H7 (cell line): ENCODE measurements at regions not wholly inside any gene's neighbourhood (a gene's known extent, or its start where the extent isn't known, plus 50 kb on each side); places are given as distances from the start of the nearest gene placed in this dataset.

Experiments used
- DNase-seq: peaks from one replicate; pipeline ENCODE4 v3.0.0; 2012
- H3K27me3 ChIP-seq: 2 replicates; pipeline ENCODE4 v1.6.0; 2011; ENCODE audit warnings: mild to moderate bottlenecking, low read length; ENCODE audit not compliant: control insufficient read depth, insufficient read depth
- H3K36me3 ChIP-seq: replicated peaks from 2 replicates; pipeline ENCODE4 v1.5.1; 2011; ENCODE audit warnings: low read length; ENCODE audit not compliant: control insufficient read depth, insufficient read depth
- H3K4me3 ChIP-seq: 2 replicates; pipeline ENCODE4 v1.5.1; 2011; ENCODE audit warnings: low read depth, mild to moderate bottlenecking, control low read depth, low read length, moderate library complexity; ENCODE audit not compliant: insufficient read depth

DNA sequence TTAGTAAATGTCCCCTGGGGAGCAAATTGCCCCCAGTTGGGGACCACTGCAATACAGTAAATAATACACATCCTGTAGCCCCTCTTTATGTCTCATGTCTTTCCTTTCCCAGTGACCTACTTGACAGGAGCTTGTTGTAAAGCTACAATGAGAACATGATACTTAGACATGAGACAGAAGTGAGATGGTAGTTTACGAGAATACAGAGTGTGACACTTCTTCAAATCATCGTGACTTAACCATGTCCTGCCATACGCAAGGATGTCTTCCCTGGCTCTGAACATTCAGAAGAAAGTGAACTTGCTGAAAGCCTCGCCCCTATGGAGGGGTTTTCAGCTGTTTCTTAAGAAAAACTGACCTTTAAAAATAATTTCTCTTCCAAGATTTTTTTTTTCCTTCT is 101.0 kb upstream of the SPACA1 start:
- no peaks in the 10 kb centered on the region for H3K36me3 ChIP-seq
- H3K4me3 ChIP-seq, result no peak overlapping the region
- H3K27me3 ChIP-seq, result no peaks in the 10 kb centered on the region
- DNase-seq, result no peak

DNA sequence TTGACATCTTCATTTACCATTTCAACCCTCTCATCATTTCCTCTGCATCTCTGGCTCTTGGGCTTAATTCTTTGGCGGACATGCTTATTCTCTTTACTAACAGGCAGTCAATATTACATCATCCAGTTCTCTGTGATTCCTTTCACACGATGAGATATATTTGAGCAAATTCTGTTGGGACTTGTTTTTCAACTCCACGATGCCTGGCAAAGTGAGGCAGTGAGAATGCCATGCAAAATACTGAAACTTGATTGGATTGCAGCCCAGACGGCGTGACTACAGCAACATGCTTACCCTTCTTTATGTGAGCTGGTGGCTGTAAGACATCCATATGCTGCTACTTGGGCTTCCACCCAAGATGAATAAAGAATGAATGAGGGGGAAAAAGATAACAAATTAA is 101.7 kb upstream of the SPACA1 start:
- Histone ChIP-seq H3K4me3 (no peak overlapping the region), H3K36me3 (no peaks in the 10 kb centered on the region), H3K27me3 (no peaks in the 10 kb centered on the region)
- no peak for DNase-seq

DNA sequence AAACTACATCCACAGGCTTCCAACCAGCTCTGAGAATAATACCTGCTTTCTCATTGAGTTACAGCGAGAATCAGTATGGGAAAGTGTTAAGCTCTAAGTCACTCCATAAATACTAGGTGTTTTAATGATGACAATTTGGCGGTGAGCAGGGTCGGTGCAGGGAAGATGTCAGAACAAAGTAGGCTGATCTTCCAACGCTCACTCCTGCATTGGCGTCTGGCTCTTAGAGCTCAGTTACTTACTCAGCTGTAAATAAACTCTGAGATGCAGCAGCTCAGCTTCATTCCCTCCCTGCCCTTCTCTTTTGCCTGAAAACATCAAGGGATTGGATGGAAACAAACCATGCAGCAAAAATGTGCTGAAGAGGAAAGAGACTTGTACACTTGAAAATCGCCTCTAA is 102.5 kb upstream of the SPACA1 start:
- H3K36me3 ChIP-seq, result no peaks in the 10 kb centered on the region
- no peak overlapping the region for H3K4me3 ChIP-seq
- no peaks in the 10 kb centered on the region for H3K27me3 ChIP-seq
- DNase-seq, result no peak

DNA sequence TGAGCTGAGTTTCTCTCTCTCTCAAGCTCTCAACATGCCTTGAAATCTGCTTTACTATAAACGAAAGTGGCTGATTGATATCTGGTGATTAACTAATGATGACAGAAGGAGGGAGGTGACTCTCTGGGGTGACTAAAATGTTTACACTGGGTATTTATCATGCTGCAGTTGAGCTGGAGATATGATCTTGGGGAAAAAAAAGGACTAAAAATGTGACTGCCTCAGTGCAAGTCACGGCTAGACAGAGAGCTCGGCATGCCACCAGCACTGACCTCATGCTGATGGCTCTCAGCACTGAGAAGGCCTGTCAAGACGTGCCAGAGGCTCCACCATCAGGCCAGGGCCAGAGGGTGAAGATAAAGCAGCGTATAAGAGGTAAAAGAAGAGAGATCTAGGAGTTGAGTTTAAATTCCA is 103.1 kb upstream of the SPACA1 start:
- no peaks in the 10 kb centered on the region for H3K27me3 ChIP-seq
- no peaks in the 10 kb centered on the region for H3K36me3 ChIP-seq
- H3K4me3 ChIP-seq, result no peak overlapping the region
- DNase-seq, result peak; percentile 54

DNA sequence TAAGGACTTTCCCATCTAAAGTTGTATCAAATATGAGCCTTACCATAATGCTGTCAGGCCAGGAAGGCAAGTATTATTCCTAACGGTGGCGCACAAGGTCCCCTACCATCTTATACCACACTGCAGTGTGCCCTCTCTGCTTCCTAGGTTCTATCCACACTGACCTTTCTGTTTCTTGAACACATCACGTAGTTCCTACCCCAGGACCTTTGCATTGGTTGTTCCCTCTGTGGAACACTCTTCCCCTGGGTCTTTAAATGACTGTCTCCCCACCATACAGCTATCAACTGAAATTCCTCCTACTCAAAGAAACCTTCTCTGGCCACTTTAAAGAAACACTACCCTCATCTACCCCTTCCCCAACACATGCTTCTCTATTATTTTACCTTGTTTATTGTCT is 104.5 kb upstream of the SPACA1 start:
- no peaks in the 10 kb centered on the region for H3K27me3 ChIP-seq
- H3K36me3 ChIP-seq, result no peaks in the 10 kb centered on the region
- no peak overlapping the region for H3K4me3 ChIP-seq
- no peak for DNase-seq

DNA sequence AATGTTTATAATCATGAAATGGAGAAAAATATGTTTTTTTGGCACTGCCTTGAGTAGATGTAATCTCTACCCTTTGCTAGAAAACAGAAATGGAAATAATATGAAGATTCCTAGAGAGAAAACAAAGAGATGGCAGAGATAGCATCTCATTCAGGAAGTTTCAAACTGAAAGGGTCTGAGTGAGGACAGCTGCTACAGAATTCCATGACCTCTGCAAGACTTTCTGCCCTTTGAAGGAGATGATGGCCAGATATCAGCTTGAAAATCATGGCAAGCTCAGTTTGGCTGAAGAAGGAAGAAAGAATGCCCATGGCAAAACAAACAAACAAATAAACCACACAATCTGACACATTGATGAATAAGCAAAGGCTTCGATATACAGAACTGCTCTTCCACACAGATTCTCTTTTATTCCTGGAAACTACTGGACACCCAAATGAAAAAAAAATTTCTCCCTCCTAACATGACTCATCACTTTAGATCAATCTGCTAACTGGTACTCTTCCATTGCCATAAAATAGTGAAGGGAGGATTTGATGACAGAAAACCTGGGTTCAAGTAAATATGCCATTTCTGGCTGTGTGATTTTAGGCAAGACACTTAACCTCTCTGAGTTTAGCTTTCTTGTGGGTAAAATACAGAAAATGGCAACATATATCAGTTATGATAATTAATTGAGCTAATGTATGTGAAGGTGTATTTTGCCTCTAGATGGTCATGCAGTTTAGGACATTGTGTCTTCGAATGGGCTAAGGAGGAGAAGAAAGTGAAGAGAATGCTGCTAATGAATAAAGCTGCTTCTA is 105.9 kb upstream of the SPACA1 start:
- no peak overlapping the region for H3K4me3 ChIP-seq
- H3K27me3 ChIP-seq, result no peaks in the 10 kb centered on the region
- DNase-seq, result no peak
- no peaks in the 10 kb centered on the region for H3K36me3 ChIP-seq

DNA sequence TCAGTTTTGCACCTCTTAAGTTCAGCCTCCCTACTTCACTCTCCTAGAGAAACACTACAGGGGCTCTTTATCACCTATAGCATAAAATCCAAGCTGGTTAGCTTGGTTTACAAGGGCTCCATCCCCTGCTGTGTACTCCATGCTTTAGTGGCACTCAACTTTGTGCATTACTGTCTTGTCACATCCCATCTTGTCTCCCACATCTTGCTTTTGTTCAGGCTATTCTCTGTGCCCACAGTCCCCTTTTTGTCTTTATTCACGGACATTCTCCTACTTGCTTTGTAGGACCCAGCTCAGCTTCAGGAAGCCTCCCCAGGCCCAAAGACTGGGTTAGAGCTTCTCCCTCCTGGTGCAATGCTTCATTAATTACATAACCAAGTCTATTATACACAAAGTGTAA is 107.9 kb upstream of the SPACA1 start:
- no peaks in the 10 kb centered on the region for H3K36me3 ChIP-seq
- no peak for DNase-seq
- no peak overlapping the region for H3K4me3 ChIP-seq
- H3K27me3 ChIP-seq, result no peaks in the 10 kb centered on the region

DNA sequence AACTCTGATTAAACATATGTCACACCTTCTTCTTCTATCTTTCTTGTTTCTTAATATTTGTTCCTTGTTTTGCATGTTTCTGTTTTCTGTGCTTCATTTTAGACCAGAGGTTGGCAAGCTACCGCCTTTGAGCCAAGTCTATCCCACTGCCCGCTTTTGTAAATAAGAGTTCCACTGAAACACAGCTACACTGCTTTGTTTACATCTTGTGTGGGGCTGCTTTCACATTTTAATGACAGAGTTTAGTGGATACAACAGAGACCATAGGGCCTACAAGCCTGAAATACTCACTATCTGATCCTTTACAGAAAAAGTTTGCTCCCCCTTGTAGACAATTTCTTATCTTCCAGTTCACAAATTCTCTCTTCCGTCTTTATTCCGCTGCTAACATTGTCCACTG is 109.4 kb upstream of the SPACA1 start:
- Histone ChIP-seq H3K4me3 (no peak overlapping the region), H3K36me3 (no peaks in the 10 kb centered on the region), H3K27me3 (no peaks in the 10 kb centered on the region)
- no peak for DNase-seq

DNA sequence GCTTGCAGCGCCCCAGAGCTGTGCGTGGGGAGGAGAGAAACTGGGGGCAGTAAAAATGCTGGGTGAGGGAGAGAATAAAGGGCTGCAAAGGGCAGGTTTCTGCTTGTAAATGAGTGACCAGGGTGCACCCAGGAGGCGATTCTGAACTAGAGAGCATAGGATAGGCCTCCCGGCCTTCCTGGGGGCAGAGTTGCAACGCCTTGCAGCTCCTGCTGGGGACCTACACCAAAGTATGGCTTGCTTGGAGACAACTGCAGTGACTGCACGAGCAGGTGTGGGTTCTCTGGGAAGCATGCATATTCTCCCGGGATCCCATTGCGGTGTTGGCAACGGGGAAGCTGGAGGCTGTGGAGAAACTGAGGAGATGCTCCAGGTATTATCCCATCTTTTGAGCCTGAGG is 111.6 kb upstream of the SPACA1 start:
- Histone ChIP-seq H3K27me3 (no peaks in the 10 kb centered on the region), H3K36me3 (no peaks in the 10 kb centered on the region), H3K4me3 (no peak overlapping the region)
- DNase-seq, result no peak

DNA sequence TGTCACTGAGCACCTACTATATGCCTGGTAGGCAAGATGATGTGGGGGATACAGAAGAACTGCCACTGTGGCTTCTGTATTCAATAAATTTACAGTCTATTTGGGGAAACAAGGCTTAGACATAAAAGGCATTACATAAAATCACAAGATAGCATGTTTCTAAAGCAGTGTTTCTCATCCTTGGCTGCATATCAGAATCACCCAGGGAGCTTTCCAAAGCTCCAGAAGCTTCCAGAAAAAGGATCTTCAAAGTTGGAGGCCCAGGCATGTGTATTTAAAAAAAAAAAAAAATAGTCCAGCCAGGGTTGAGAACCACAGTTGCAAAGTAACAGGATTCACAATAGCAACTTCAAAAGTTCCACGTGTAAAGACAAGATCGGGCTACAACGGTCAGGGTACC is 112.4 kb upstream of the SPACA1 start:
- Histone ChIP-seq H3K4me3 (no peak overlapping the region), H3K27me3 (no peaks in the 10 kb centered on the region)
- no peak for DNase-seq

DNA sequence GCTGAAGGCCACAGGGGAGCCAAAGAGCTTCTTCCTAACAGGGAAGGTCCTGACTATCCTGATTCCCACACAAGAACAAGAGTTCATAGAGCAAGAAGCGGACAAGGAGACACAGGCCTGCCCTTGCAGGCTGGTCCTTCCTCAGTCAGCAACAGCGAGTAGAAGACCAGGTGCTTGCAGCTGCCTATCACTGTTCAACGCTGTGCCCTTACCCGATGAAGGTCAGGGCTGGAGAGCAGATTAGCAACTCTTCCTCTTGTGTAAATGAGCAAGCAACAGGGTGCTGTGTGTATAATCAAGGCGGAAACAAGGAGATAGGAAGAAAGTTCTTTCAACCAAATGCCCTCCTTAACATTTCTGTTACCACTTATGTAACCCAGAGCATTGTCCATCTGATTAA is 115.3 kb upstream of the SPACA1 start:
- Histone ChIP-seq H3K4me3 (no peak overlapping the region), H3K36me3 (no peaks in the 10 kb centered on the region), H3K27me3 (no peaks in the 10 kb centered on the region)
- DNase-seq, result peak; percentile 13

More for the DNA sequence above, 112.4 kb upstream of the SPACA1 start:
- H3K36me3 ChIP-seq, result no peaks in the 10 kb centered on the region

DNA sequence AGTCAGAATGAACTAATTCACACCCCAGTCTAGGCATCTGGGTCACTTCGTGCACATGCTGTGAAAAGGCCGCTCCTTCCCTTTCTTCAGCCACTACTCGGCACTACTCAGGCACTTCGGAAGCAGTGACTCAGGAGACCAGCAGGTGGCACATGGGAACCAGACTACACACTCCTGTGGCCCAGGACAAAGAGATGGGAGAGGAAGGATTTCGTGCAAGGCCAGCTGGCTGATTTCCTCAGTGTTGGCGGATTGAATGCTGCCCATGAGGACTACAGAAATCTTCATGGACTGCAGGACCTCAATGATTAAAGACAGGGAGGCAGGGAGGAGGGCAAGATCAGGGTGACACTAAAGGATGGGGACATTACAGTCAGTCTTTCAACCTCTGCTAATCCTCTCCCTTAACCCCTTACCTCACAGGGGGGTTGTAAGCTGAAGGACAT is 117.8 kb upstream of the SPACA1 start:
- Histone ChIP-seq H3K27me3 (no peaks in the 10 kb centered on the region), H3K4me3 (no peak overlapping the region), H3K36me3 (no peaks in the 10 kb centered on the region)
- DNase-seq, result peak; percentile 65

DNA sequence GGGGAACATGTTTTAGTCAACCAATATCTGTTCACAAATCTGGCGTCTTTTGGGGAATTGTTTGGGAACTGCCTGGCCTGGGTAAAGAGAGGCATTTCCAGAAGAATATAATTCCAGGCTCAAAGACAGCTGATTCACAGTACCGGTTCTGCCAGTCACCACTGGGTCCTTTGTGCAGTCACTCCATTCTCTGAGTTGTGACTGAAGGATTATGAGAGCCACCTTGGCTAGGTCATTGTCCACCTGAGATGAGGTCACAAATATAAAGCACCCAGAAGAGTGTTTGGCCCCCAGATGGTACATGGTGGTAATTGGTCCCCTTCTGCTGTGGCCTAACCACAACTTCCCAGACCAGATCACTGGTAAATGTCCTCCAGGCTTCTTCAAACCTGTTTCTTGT is 121.0 kb upstream of the SPACA1 start:
- Histone ChIP-seq H3K36me3 (no peaks in the 10 kb centered on the region), H3K27me3 (no peaks in the 10 kb centered on the region), H3K4me3 (no peak overlapping the region)
- DNase-seq, result no peak

DNA sequence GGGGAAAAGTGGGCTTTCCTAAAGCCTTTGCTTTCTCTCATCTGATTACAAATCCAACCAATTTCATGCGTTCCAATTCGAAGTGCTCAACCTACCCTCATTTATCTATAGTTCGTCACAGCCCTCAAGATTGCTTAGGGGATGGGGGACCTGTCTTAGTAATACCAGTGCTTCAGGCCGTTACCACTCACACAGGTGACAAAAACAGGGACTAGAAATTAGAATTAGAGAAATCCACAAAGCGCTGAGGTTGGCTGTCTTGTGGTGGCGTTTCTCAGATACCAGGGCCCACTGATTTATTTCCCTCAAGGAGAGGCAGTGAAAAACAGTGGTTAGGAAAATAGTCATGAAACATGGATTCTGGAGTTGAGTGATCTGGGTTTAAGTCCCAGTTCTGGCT is 121.6 kb upstream of the SPACA1 start:
- H3K27me3 ChIP-seq, result no peaks in the 10 kb centered on the region
- DNase-seq, result no peak
- H3K4me3 ChIP-seq, result no peak overlapping the region
- no peaks in the 10 kb centered on the region for H3K36me3 ChIP-seq

DNA sequence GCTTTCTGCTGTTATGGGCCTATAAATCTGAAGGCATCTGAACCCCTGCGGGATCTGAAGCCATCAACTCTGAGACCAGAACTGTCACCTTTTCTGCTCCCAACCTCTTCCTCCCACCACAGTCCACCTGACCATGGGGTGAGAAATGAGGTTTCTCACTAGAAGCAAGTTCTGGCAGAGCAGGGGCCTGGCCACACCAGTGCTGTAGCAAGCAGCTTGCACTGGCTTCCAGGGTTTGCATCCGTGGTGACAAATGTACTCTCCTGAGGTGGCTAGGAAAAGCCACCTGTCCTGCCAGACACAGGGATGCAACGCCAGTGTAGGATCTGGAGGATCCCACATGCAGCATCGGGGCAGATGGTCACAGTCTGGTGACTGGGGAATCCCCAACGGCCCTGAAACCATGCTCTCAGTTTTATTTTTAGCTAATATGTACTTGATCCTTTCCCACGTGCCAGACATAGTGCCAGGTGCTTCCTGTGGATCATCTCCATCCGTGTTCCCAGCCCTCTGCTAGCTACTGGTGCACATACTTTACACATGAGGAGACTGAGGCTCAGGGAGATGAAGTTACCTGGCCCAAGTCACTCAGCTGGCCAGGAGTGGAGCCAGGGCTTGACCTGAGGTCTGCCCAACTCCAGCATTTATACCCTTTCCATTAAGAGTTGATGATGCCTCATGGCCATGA is 122.1 kb upstream of the SPACA1 start:
- no peak for DNase-seq
- H3K36me3 ChIP-seq, result no peaks in the 10 kb centered on the region
- no peaks in the 10 kb centered on the region for H3K27me3 ChIP-seq

More for the DNA sequence above, 122.1 kb upstream of the SPACA1 start:
- H3K4me3 ChIP-seq, result no peak overlapping the region
